ENCODE measurements at regions not wholly inside any gene's neighbourhood (a gene's known extent, or its start where the extent isn't known, plus 50 kb on each side); places are given as distances from the start of the nearest gene placed in this dataset.
"Not testable (repeated sequence)": the region's sequence is repeated elsewhere in the genome, so short reads cannot be mapped to it uniquely, and the experiment has no call there.

DNA sequence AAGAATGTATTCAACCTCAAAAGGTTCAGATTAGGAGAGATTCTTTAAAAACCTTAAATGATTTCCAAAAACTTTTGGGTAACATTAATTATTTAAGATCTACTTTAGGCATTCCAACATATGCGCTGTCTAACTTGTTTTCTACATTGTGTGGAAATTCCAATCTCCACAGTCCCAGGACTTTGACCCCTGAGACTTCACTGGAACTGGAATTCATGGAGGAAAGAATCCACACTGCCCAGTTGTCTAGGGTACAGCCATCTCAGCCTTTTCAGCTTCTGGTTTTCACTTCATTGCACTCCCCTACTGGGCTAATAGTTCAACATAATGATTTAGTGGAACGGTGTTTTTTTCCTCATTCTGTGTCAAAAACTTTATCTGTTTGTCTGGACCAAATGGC lies 161.5 kb downstream of the IER5 start:
- in situ Hi-C loops (cut with MboI; ENCODE audit: low sequenced_read_pairs), result no loop called here

- in situ Hi-C loops (cut with MboI; ENCODE audit: low sequenced_read_pairs), result no loop called here
These were observed 162.7 kb downstream of the IER5 start for GRCh38 chr1:181251001-181251712.

DNA sequence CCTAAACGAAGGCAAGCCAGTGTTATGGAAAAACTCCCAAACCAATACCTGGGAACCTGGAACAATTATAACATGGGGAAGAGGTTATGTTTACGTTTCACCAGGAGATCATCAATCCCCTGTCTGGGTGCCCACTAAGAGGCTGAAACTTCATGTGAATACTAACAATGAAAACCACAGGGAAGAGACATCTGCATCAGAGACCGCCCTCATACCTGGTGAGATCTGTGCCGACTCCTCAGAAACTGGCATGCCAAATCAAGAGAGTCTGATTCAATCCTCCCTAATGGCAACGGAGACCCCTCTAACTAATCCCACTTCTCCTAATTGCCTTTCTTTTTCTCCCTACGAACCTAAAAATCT lies 163.2 kb downstream of the IER5 start:
- in situ Hi-C loops (cut with MboI; ENCODE audit: low sequenced_read_pairs), result no loop called here

DNA sequence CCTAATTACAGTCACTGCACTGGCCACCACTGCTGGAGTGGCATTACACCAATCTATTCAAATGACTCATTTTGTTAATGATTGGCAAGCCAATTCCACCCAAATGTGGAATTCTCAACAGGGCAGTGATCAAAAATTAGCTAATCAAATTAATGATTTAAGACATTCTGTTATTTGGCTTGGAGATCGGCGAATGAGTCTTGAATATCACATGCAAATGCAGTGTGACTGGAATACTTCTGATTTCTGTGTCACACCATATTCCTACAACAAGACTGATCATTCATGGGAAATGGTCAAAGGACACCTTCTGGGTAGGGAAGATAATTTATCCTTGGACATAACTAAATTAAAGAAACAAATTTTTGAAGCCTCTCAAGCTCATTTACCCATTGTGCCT lies 165.1 kb downstream of the IER5 start:
- in situ Hi-C loops (cut with MboI; ENCODE audit: low sequenced_read_pairs), result not testable (repeated sequence)

DNA sequence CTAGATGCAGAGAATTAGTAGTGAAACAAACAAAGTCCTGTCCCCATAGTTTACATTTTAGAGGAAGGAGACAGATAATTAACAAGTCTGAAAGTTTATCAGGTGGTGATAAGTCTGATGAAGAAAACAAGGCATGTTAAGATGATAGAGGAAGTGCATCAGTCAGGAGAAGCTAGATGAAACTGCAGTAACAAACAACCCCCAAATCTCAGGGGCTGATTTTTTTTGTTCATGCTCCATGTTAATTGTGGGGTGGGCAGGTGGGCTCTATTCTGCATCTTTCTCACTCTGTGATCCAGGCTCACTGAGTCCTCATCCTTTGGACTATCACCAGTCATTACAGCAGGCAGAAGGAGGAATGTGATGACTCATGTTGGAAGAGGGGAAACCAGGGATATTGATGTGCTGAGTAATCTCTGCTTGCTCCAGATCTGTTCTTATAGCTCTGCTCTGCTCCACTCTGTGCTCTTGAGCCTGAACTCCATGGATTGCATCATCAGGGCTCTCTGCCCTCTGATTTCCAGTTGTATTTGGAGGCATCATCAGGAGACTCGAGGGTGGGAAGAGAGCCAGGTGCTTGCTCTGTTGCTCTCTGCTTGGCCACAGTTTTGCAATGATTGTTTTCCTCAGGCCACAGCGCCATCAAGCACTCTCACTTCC lies 166.9 kb downstream of the IER5 start:
- in situ Hi-C loops (cut with MboI; ENCODE audit: low sequenced_read_pairs), result no loop called here

GRCh38 chr1:181257117-181257516 lies 168.6 kb downstream of the IER5 start:
- in situ Hi-C loops (cut with MboI; ENCODE audit: low sequenced_read_pairs), result no loop called here

DNA sequence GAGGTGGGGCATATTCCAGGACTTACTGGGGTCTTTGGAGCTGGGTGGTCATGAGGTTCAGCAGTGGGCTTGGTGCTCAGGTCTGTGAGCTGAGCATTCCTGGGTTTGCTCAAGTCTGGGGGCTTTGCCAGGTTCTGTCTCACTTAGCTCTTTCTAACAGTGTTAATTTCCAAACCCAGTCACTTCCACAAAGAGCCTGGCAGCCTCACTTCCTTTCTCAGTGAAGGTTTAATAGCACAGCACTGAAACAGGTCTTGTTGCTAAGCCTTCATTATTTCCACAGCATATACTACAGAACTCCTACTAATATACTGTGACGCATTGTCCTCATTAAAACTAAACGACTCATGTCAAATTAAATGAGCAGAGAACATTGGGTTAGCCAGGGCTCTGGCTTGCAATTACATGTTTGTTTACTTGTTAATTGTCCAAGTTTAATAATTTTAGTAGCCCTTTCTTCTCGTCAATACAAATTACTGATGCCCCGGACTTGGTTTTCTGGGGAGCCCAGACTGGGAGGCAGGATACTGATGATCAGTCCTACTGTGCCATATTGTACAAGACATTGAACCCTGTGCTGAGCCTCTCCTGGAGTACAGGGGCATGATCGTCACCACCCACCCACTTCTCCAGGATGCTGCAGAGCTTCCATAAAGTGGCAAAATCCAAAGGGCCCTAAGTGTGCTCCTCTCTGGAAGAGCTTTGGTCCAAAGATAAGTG lies 170.7 kb downstream of the IER5 start:
- in situ Hi-C loops (cut with MboI; ENCODE audit: low sequenced_read_pairs), result no loop called here

DNA sequence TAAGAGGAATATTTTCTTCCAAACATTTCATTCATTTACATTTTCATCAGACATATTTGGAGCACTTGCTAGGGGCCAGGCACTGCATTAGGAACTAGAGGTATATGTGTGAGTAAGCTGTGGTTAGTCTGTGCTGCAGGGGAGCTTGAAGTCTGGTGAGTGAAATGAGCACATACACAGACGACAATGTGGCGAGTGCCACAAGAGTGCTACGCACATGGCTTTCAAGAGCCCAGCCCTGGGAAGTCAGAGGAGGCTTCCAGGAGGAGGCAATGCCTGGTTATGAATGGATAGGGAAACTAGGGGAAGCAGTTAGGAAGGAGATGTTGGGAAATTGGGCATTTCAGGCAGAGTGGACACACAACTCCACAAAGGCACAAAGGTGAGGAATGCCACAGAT lies 171.8 kb downstream of the IER5 start:
- in situ Hi-C loops (cut with MboI; ENCODE audit: low sequenced_read_pairs), result no loop called here

DNA sequence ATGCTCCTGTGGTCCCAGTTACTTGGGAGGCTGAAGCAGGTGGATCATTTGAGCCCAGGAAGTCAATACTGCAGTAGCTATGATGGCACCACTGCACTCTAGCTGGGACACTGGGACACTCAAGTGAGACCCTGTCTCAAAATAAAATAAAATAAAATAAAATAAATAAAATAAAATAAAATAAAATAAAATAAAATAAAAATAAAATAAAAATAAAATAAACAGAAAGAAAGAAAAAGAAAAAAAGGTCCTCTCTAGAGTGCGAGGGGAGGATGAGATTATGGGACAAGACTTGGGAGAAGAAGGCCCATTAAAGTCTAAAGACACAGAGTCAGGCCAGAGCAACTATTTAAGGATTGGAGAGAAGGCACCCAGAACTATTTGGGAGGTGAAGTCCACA lies 172.5 kb downstream of the IER5 start:
- in situ Hi-C loops (cut with MboI; ENCODE audit: low sequenced_read_pairs), result no loop called here

GRCh38 chr1:181262069-181262468 lies 173.6 kb downstream of the IER5 start:
- in situ Hi-C loops (cut with MboI; ENCODE audit: low sequenced_read_pairs), result no loop called here

- in situ Hi-C loops (cut with MboI; ENCODE audit: low sequenced_read_pairs), result no loop called here
These were observed 174.9 kb downstream of the IER5 start for GRCh38 chr1:181263444-181263843.

DNA sequence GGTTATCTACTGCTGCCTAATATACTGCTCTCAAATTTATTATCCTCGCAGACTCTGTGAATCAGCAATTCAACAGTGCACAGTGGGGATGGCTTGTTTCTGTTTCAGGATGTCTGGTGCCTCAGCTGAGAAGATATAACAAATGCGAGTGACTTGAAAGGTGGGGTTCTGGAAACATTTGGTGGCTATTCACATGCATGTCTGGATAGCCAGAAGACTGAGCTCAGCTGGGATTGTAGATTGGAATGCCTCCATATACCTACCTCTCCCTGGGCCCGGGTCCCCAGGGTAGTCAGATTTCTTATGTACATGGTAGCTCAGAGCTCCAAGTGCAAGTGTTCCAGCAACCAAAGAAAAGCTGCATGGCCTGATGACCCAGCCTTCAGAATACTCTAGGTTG lies 176.3 kb downstream of the IER5 start:
- in situ Hi-C loops (cut with MboI; ENCODE audit: low sequenced_read_pairs), result no loop called here

GRCh38 chr1:181284978-181285377 lies 196.5 kb downstream of the IER5 start:
- in situ Hi-C loops (cut with MboI; ENCODE audit: low sequenced_read_pairs), result no loop called here

DNA sequence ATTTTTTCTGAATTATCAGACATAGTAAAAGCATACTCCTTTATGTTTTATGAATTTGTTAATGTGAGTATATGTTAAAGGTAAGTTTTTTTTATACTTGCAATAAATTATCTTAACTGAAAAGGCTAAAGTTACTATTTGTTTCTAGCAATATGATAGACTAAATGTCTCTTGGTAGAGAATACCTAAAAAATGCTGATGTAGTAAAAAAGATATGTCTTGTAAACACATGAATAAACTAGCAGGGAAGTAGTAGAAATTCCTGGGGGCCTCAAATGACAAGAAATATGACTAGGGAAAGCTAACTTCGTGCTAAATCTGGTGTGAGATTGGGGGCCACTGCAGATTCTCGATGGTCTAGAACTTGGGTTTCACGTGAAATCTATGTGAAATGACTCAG lies 188.1 kb upstream of the CACNA1E start:
- in situ Hi-C loops (cut with MboI; ENCODE audit: low sequenced_read_pairs), result no loop called here

DNA sequence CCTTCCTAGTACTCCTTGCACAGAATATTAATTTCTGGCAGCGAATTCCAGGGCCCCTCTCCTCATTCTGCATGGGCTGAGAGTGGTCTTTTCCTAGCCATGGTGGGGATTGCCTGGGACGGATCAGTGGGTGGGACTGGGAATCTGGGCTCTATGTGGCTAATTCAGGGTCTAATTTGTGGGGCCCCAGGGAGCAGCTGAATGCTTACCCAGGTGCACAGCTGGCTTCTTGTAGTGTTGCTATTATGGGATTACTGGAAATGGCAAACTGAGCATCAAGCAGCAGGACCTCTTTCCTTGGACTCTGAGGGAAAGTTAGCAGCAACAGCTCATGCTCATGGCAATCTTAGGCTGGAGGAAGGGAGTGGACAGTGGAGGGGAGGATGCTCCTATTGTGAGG lies 187.1 kb upstream of the CACNA1E start:
- in situ Hi-C loops (cut with MboI; ENCODE audit: low sequenced_read_pairs), result no loop called here

DNA sequence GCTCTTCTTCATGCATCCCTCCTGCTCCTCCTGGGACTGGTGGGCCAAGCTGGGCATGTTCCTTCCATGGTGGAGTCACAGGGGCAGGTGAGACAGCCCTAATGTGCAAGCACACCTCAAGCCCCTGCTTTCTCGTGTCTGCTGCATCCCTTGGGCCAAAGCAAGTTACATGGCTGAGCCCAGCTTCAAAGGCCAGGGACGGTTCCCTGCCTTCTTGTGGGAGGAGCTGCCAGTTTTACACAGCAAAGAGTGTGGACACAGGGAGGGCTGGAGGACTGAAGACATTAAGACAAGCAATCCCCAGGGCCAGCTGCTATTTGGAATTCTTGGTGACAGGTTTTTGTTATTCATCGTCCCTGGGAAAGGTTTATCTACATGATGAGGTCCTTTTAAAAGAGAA lies 175.2 kb upstream of the CACNA1E start:
- in situ Hi-C loops (cut with MboI; ENCODE audit: low sequenced_read_pairs), result no loop called here

DNA sequence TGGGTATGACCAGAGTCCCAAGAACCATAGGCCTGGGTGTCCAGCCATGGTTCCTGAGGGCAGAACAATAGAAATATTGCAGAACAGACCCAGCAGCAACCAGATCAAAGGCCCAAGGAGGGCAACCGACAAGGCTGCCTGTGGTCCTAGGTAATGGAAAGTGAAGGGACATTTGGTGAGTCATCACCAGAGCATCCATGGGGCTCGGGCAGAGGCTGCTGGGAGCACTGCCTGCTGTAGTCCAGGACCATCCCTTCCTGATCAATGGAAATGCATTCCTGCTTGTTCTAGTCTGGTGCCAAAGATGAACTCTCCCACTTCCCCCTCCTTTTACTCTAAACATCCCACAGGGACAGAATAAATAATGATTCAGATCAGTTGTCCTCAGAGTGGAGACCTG lies 172.8 kb upstream of the CACNA1E start:
- in situ Hi-C loops (cut with MboI; ENCODE audit: low sequenced_read_pairs), result no loop called here

GRCh38 chr1:181312946-181313345 lies 170.4 kb upstream of the CACNA1E start:
- in situ Hi-C loops (cut with MboI; ENCODE audit: low sequenced_read_pairs), result no loop called here

- in situ Hi-C loops (cut with MboI; ENCODE audit: low sequenced_read_pairs), result no loop called here
These were observed 169.9 kb upstream of the CACNA1E start for GRCh38 chr1:181313466-181313865.

- in situ Hi-C loops (cut with MboI; ENCODE audit: low sequenced_read_pairs), result no loop called here
These were observed 169.3 kb upstream of the CACNA1E start for GRCh38 chr1:181314010-181314409.

- in situ Hi-C loops (cut with MboI; ENCODE audit: low sequenced_read_pairs), result no loop called here
These were observed 168.4 kb upstream of the CACNA1E start for GRCh38 chr1:181314959-181315358.

- in situ Hi-C loops (cut with MboI; ENCODE audit: low sequenced_read_pairs), result no loop called here
These were observed 165.9 kb upstream of the CACNA1E start for GRCh38 chr1:181317261-181317930.

Measured in HL-60/S4 (cell line).